ENCODE measurements at regions not wholly inside any gene's neighbourhood (a gene's known extent, or its start where the extent isn't known, plus 50 kb on each side); places are given as distances from the start of the nearest gene placed in this dataset.
"Not testable (repeated sequence)": the region's sequence is repeated elsewhere in the genome, so short reads cannot be mapped to it uniquely, and the experiment has no call there.

GRCh38 chr12:115794659-115795081 lies 482.8 kb downstream of the MED13L start:
- no peak overlapping the region for H3K4me3 ChIP-seq
- H3K4me1 ChIP-seq: no peaks in the 10 kb centered on the region
- DNase-seq (ENCODE audit: low read depth in 1 of 2, low spot score in 1 of 2) (peak in 1 of 2 experiments; percentile 52), ATAC-seq (peak in 1 of 2 experiments; percentile 54; a peak in 2 of 6 replicates), FAIRE-seq (no peak)
- H3K27ac ChIP-seq: peak overlapping the region in 1 of 2 experiments; percentile 44; a peak in 1 of 6 replicates
- no peak for TF ChIP-seq EP300 (IDR thresholded peaks at IDR 0.05)
- no peak for TF ChIP-seq KDM1A (IDR thresholded peaks at IDR 0.05; ENCODE audit: low read depth)
- no peak for TF ChIP-seq CHD4 (IDR thresholded peaks at IDR 0.05; ENCODE audit: borderline replicate concordance)
- no peak for TF ChIP-seq JUNB (IDR thresholded peaks at IDR 0.05)
- no peak for TF ChIP-seq EHF (CRISPR knock-in tag; IDR thresholded peaks at IDR 0.05)
- no peak for TF ChIP-seq TP53 (CRISPR knock-in tag; IDR thresholded peaks at IDR 0.05)
- peak; percentile 26; the same call in 2 of the 3 replicates for TF ChIP-seq CTCF (IDR thresholded peaks at IDR 0.05)
- no peak for TF ChIP-seq ZFP36 (IDR thresholded peaks at IDR 0.05; ENCODE audit: borderline replicate concordance, partially characterized antibody)
- TF ChIP-seq HOXB13 (CRISPR knock-in tag; IDR thresholded peaks at IDR 0.05; ENCODE audit: low read depth): no peak
- no peak for TF ChIP-seq CBX8 (IDR thresholded peaks at IDR 0.05)
- TF ChIP-seq SMC3 (IDR thresholded peaks at IDR 0.05): peak; percentile 55
- TF ChIP-seq EHMT2 (IDR thresholded peaks at IDR 0.05; ENCODE audit: low read depth): no peak
- peak; percentile 38 to 64 for TF ChIP-seq RAD21 (conservative IDR thresholded peaks at IDR 0.05 in 1 of 2, IDR thresholded peaks at IDR 0.05 in 1 of 2)
- H3K9me3 ChIP-seq: no peaks in the 10 kb centered on the region
- CTCF ChIA-PET: interaction anchor here (1.2 to 1.9 kb wide), 7 partner anchors 11 to 1814 kb away, joined by 3 to 6 read pairs (median 4); no protein-coding TSS in a partner anchor
- POLR2A ChIA-PET: no interaction called here
- no peak overlapping the region for H3K4me2 ChIP-seq
- 45% methylated on average over 6 of the region's 6 CpGs for WGBS (ENCODE audit: missing lambda C conversion rate)

GRCh38 chr12:115791331-115791730 lies 486.2 kb downstream of the MED13L start:
- no peaks in the 10 kb centered on the region for H3K4me1 ChIP-seq
- ChIA-PET POLR2A (no interaction called here), CTCF (interaction anchor here (1.2 to 3.5 kb wide), 5 partner anchors 15 to 156 kb away, joined by 3 to 14 read pairs (median 3); no protein-coding TSS in a partner anchor)
- no peaks in the 10 kb centered on the region for H3K9me3 ChIP-seq
- DNase-seq (ENCODE audit: low read depth in 1 of 2, low spot score in 1 of 2): no peak
- FAIRE-seq: no peak
- H3K4me3 ChIP-seq: no peak overlapping the region
- 68% methylated on average over 4 of the region's 4 CpGs for WGBS (ENCODE audit: missing lambda C conversion rate)
- no peak overlapping the region for H3K27ac ChIP-seq
- ATAC-seq: no peak
- TF ChIP-seq HEYL (CRISPR knock-in tag; IDR thresholded peaks at IDR 0.05) (no peak), SMC3 (IDR thresholded peaks at IDR 0.05) (no peak), TFCP2L1 (CRISPR knock-in tag; IDR thresholded peaks at IDR 0.05) (no peak), EHF (CRISPR knock-in tag; IDR thresholded peaks at IDR 0.05) (no peak), GATA3 (IDR thresholded peaks at IDR 0.05; ENCODE audit: borderline replicate concordance) (no peak), BCL3 (IDR thresholded peaks at IDR 0.05) (no peak), HOXB5 (CRISPR knock-in tag; IDR thresholded peaks at IDR 0.05) (no peak), HES2 (IDR thresholded peaks at IDR 0.05) (no peak), MAFK (IDR thresholded peaks at IDR 0.05; ENCODE audit: partially characterized antibody) (no peak), CHD2 (IDR thresholded peaks at IDR 0.05; ENCODE audit: low read length, partially characterized antibody) (no peak), KDM5A (IDR thresholded peaks at IDR 0.05) (no peak)
- no peak overlapping the region for H3K4me2 ChIP-seq

- Histone ChIP-seq H3K4me3 (no peak overlapping the region), H3K27ac (no peak overlapping the region; a peak in 1 of 6 replicates), H3K4me2 (no peak overlapping the region), H3K9me3 (no peaks in the 10 kb centered on the region), H3K4me1 (no peaks in the 10 kb centered on the region)
- ATAC-seq (no peak), DNase-seq (ENCODE audit: low read depth in 1 of 2, low spot score in 1 of 2) (no peak), FAIRE-seq (no peak)
- WGBS (ENCODE audit: missing lambda C conversion rate): 95% methylated on average over 1 of the region's 1 CpG
- ChIA-PET CTCF (interaction anchor here (1.9 to 3.5 kb wide), 2 partner anchors 105 to 127 kb away, joined by 4 to 14 read pairs; no protein-coding TSS in a partner anchor), POLR2A (interaction anchor here (0.5 kb wide), 1 partner anchor 1053 kb away, joined by 3 read pairs; no protein-coding TSS in a partner anchor)
- TF ChIP-seq HOXA7 (CRISPR knock-in tag; IDR thresholded peaks at IDR 0.05) (no peak), CBX8 (IDR thresholded peaks at IDR 0.05) (no peak), PHF8 (IDR thresholded peaks at IDR 0.05; ENCODE audit: borderline replicate concordance, low read depth) (no peak)
These were observed 487.0 kb downstream of the MED13L start for GRCh38 chr12:115790526-115790925.

- H3K27ac ChIP-seq; H3K4me2 ChIP-seq; FAIRE-seq; H3K9me3 ChIP-seq; H3K4me1 ChIP-seq; ATAC-seq; POLR2A ChIA-PET; H3K4me3 ChIP-seq; DNase-seq (ENCODE audit: low read depth in 1 of 2, low spot score in 1 of 2): not testable (repeated sequence)
- WGBS (ENCODE audit: missing lambda C conversion rate): 49% methylated on average over 3 of the region's 3 CpGs
- CTCF ChIA-PET: interaction anchor here (1.2 kb wide), 1 partner anchor 131 kb away, joined by 5 read pairs; no protein-coding TSS in a partner anchor
These were observed 491.0 kb downstream of the MED13L start for GRCh38 chr12:115786490-115786889.

Measured in A549 (cell line).